D721Med (cell line): ENCODE measurements at regions not wholly inside any gene's neighbourhood (a gene's known extent, or its start where the extent isn't known, plus 50 kb on each side); places are given as distances from the start of the nearest gene placed in this dataset.

Experiments used
- DNase-seq: peaks from one replicate; pipeline ENCODE4 v3.0.0; 2011; ENCODE audit warnings: low spot score; ENCODE audit not compliant: insufficient read length
- FAIRE-seq: peaks from 2 replicates; lab custom pipeline; 2011; peaks lifted over from hg19 to GRCh38; lab: Jason Lieb, UNC
- CTCF ChIP-seq: IDR thresholded peaks from 2 replicates; pipeline ENCODE4 v1.5.1; 2012; ENCODE audit warnings: mild to moderate bottlenecking, control low read depth; ENCODE audit not compliant: insufficient read depth; ENCODE audit errors: missing control alignments

- TF ChIP-seq CTCF: no peak
- DNase-seq: no peak
- no peak for FAIRE-seq
These were observed 1462.4 kb downstream of the EFNB2 start for GRCh38 chr13:105073041-105073440.

GRCh38 chr13:105070452-105070851, 1465.0 kb downstream of the EFNB2 start:
- FAIRE-seq (no peak), DNase-seq (no peak)
- no peak for TF ChIP-seq CTCF

GRCh38 chr13:105069106-105069505, 1466.4 kb downstream of the EFNB2 start:
- FAIRE-seq (no peak), DNase-seq (no peak)
- TF ChIP-seq CTCF: no peak

- no peak for TF ChIP-seq CTCF
- DNase-seq (no peak), FAIRE-seq (no peak)
These were observed 1471.8 kb downstream of the EFNB2 start for GRCh38 chr13:105063676-105064075.

- TF ChIP-seq CTCF: no peak
- no peak for DNase-seq
- no peak for FAIRE-seq
These were observed 1475.7 kb downstream of the EFNB2 start for GRCh38 chr13:105059786-105060185.

- FAIRE-seq: no peak
- TF ChIP-seq CTCF: no peak
- DNase-seq: no peak
These were observed 1476.9 kb downstream of the EFNB2 start for GRCh38 chr13:105058517-105058916.

GRCh38 chr13:105052711-105053110, 1482.8 kb downstream of the EFNB2 start:
- no peak for FAIRE-seq
- no peak for DNase-seq
- no peak for TF ChIP-seq CTCF
